ENCODE measurements at regions not wholly inside any gene's neighbourhood (a gene's known extent, or its start where the extent isn't known, plus 50 kb on each side); places are given as distances from the start of the nearest gene placed in this dataset.

GRCh38 chr15:69660658-69661405, 208.2 kb downstream of the RPLP1 start:
- no peak for TF ChIP-seq CTCF (IDR thresholded peaks at IDR 0.05)
- TF ChIP-seq POLR2A (IDR thresholded peaks at IDR 0.05) = no peak
